ENCODE measurements at regions not wholly inside any gene's neighbourhood (a gene's known extent, or its start where the extent isn't known, plus 50 kb on each side); places are given as distances from the start of the nearest gene placed in this dataset.
"Not testable (repeated sequence)": the region's sequence is repeated elsewhere in the genome, so short reads cannot be mapped to it uniquely, and the experiment has no call there.

GRCh38 chr12:82300611-82301010 is 57.6 kb downstream of the CCDC59 start:
- no peak for DNase-seq

DNA sequence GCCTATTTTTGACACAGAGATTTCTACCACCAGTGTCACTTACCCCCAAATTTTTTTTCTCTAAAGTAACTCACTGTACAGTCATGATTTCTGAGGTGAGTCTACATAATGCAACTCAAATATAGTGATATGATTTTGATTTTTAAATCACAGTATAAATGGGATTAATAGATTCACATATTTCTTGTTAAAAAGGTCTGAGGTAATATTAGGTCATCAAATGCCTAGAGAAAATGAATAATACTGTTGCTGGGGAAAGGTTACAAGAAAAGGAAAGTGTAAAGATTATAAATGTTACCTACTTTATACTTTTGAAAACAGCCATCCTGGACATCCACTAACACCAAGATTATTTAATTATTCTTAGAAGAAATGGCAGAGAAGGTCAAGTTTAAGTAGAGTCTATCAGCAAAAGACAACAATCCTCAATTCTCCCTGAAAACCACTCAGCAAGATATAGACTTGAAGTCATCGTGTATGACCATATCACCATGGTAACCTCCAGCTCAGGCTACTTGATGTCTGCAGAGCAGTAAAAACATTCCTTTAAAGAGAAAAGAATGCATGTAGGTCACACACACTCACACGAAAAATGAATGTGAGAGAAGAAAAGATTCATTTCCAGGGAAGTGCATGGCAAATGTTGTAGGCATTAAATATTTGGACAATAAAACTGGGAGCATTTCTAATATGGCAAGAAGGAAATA is 58.7 kb downstream of the CCDC59 start:
- DNase-seq: no peak

DNA sequence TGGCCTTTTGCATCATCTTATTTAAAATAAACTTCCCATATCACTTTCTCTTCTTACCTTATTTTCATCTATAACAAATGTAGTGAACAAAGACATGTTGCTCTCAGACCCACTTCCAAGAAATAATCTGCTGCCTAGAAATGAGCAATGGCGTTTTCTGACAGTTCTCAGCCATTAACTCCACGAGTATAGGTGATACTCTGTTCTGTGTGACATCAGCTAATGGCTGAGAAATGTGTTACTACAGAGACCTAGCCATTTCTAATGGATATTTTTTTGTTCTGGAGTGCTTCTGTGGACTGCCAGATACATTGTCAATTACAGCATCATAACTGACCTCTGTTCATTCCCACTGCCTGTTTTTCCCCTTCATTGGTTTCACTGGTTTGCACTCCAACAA is 67.8 kb downstream of the CCDC59 start:
- DNase-seq: no peak

DNA sequence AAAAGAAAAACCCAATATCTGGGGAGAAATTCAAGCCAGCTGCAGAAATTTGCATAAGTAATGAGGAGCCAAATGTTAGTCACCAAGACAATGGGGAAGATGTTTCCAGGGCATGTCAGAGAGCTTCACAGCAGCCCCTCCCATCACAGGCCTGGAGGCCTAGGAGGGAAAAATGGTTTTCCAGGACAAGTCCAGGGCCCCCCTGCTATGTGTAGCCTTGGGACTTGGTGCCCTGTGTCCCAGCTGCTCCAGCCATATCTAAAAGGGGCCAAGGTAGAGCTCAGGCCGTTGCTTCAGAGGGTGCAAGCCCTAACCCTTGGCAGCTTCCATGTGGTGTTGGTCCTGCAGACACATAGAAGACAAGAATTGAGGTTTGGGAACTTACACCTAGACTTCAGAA is 76.9 kb downstream of the CCDC59 start:
- DNase-seq: not testable (repeated sequence)

GRCh38 chr12:82279536-82280058 is 78.6 kb downstream of the CCDC59 start:
- DNase-seq: no peak

GRCh38 chr12:82277582-82277981 is 80.6 kb downstream of the CCDC59 start:
- DNase-seq: no peak

DNA sequence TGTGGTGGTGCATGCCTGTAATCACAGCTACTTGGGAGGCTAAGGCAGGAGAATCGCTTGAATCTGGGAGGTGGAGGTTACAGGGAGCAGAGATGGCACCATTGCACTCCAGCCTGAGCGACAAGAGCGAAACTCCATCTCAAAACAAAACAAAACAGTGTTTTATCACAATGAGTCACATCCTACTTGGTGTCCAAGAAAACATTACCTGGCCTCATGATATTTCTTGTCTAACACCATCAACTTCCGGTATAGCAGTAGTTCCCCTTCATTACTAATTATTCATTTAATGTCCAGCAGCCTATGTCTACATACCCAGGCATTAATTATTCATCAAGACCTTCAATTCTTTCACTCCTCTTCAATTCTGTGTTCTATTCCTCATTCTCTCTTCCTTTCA is 115.5 kb downstream of the CCDC59 start:
- DNase-seq: no peak

DNA sequence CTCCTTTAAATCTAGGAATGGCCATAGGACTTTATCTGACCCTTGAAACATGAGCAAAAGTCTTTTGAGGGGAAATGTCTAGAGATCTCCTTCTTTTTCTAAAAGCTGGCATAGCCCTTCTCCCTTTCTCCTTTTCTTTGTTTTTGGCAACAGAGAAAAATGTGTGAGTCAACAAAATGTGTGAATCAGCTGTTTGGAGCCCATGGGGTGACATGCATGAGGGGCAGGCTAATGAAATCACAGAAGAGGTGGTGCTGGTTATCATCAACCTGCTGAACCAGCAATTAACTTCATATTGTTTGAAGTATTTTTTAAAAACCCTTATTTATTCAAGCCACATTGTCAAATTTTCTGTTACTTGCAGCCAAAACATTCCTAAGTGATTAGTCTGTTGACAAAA is 132.3 kb downstream of the CCDC59 start:
- DNase-seq: no peak

DNA sequence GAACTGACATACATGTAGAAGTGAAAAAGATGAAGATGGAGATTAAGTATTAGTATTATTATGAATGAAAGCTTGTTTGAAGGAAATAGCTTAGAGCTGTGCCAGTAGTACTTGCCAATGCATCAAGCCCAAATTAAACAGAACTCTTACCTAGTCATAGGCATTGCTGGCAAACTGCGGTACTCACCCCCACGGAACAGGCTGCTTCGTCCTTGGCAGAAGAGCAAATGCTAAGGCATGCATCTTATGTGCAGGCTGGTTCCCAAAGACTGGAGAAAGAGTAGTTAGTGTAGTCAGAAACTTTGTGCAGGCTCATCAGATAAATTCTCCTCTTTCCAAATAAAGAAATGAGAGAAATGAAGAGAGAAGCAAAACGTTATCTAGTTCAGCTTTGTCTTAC is 134.8 kb downstream of the CCDC59 start:
- DNase-seq: no peak

DNA sequence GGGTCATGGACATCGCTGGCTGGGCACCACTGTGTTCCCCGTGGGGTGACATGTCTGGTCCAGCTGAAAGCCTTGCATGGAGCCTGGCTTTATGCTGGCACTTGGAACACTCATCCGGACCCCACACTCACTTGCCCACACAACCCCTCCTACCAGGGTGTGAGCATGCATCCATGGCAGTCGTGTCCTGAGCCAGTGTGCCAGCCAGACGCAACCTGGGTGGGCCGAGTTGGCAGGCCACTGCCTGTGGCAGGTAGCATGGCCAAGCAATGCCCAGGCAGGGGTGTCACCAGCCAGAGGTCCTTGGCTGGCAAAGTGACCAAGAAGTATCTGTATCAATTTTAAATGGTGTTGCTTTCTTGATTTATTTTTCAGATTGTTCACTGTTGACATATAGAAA is 141.7 kb downstream of the CCDC59 start:
- no peak for DNase-seq

DNA sequence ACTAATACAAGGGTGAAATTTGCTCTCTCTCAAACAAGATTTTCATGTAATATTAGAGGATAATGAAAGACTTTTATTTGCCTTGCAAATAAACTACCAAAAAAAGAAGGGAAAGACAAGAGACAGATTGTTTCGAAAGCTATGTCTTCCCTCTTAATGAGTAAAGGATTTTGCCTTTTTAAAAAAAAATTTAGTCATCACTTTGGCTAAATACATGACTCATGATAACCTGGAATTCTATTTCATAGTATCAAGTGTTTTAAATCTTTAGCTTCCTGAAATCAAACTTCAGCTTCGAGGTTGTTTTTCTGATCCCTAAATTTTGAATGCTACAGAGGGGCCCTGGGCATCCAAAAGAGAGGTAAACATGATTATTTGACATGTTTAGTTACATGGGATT is 144.4 kb downstream of the CCDC59 start:
- DNase-seq: no peak

GRCh38 chr12:82210882-82211281 is 147.3 kb downstream of the CCDC59 start:
- no peak for DNase-seq

DNA sequence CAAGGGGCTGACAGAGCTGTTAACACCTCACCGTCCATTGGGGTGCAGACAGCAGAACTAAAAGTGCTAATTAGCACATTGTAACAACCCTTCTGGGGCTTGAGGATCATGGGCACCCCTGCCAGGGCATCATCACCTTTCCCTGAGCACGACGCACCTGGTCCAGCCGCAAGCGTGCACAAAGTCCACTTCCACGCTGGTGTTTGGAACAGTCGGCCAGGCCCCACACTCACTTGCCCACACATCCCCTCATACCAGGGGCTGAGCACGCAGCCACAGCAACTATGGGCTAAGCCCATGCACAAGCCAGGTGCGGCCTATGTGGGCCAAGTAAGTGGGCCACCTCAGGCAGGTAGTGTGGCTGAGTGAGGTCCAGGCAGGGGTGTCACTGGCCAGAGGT is 148.7 kb downstream of the CCDC59 start:
- no peak for DNase-seq

DNA sequence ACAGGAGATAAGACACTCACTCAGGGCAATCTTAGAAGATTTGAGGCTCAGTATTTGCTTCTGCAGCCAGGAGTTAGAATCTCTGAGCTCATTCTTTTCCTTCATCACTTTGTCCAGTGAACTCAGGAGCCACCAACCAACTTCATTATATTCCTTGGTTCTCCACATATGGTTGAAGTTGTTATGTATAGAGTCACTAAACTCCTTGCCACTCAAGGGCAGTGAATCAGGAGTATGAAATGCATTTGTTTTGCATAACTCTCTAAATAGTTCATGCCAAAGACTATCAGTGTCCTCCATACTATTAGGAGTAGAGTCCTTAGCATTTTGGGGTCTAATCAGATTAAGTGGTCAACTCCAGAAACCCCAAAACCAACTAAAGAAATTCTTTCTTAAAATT is 150.6 kb downstream of the CCDC59 start:
- DNase-seq: no peak

DNA sequence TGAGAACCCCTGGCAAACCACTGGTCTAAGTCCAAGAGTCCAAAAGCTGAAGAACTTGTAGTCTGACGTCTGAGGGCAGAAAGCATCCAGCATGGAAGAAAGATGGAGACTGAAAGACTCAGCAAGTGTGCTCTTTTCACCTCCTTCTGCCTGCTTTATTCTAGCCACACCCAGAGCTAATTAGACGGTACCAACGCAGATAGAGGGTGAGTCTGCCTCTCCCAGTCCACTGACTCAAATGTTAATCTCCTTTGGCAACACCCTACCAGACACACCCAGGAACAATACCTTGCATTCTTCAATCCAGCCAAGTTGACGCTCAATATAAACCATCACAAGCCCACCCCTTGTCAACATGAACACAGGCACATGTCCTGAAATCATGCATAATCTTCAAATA is 155.1 kb downstream of the CCDC59 start:
- DNase-seq: no peak

GRCh38 chr12:82187595-82187994 is 170.6 kb downstream of the CCDC59 start:
- no peak for DNase-seq

DNA sequence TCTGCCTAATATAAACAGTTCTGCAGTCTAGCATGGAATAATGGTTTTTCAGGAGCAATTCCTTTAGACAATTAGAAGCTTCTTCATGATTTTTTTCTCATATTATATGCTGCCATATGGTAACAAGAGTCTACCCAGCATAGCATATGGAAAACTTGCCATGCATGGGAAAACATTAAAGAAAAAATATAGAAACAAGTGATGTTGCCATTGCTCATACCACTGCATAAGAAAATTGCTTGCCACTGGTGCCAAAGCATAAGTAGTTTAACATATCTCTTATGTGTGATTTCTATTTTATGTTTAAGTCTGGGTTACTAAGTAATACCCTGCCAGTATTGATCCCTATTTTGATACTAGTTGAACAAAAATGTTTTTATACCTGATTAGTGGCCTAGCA is 171.2 kb downstream of the CCDC59 start:
- DNase-seq: no peak

DNA sequence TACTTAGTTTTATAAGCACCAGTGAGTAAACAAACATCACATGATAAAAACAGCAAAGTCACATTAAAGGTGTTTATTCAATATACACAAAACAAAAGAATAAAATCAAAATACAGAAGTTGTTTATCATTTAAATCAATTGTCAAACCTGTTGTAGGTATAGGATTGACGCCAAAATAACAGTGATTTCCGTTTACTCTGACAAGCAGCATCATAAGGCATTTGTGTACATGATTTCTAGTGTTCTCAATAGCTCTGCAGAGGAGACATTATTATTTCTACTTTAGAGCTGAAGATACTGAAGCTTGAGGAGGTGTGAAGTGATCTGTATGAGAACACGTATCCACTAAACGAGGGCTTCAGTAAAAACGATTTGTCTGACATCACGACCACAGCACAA is 171.9 kb downstream of the CCDC59 start:
- no peak for DNase-seq

GRCh38 chr12:82184844-82185243 is 173.3 kb downstream of the CCDC59 start:
- DNase-seq: no peak

DNA sequence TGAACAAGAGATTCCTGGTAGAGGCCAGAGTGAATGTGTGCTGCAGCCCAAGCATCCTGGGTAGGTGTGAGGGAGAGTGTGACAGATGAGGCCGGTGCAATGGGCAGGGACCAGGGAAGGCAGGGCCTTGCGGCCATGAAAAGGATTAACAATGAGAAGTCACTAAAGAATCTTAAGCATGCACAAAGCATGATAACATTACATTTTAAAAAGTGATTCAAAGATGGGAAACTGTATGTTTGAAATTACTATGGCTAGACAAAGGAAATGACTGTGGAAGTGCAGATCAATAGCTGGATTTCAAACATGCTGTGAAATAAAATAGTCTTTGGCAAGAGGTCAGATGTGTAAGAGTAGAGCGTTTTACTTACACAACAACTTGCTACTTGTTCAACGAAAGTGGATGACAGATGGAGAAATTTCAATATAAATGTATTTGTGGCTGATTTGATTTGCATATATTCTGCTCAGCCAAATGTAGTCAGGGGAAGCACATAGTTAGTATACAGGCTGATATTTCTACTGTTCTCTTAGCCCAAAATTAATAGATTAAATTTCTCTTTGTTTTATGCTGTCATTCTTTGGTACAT is 175.5 kb downstream of the CCDC59 start:
- no peak for DNase-seq

GRCh38 chr12:82176761-82177490 is 181.3 kb downstream of the CCDC59 start:
- DNase-seq: peak; percentile 33 to 44

GRCh38 chr12:82176026-82176425 is 182.2 kb downstream of the CCDC59 start:
- DNase-seq: no peak

DNA sequence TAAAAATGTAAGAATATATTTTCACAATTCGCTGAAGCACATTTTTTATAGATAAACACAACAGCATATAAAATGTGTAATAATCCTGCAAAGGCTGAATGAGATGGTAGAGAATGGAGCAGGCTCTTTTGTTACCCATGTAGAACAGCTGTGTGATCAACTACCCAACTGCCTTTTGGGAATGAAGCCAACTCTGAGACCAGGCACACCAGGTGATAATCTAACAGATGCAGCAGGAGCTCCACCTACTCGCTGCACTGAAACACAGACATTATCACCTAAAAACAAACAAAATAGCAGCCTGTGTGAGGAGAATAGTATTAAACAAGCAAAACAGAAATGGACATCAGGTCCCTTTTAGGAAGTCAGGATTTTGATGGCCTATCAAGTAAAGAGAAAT is 183.3 kb downstream of the CCDC59 start:
- peak; percentile 72 to 88 for DNase-seq

GRCh38 chr12:82174383-82174782 is 183.8 kb downstream of the CCDC59 start:
- peak in 1 of 2 experiments; percentile 39 for DNase-seq
